ENCODE measurements at regions not wholly inside any gene's neighbourhood (a gene's known extent, or its start where the extent isn't known, plus 50 kb on each side); places are given as distances from the start of the nearest gene placed in this dataset.

DNA sequence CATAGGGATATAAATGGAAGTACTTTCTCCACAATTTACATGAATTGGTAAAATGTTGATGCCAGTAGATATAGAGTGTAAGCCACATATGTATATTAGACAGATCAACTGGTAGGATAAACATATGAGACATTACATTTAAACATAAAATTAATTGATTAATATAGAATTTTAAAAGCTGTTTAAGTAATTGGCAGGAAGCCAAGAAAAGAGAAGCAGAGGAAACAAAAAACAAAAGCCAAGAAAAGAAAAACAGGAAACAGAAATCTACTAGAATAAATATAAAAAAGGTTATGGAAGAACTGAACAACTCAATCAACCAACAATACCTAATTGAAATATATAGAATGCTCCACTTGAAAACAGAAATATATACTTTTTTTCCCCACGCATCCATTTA lies 920.1 kb upstream of the TMEFF2 start:
- WGBS, 5 donors: 78 to 90% (median 83%) methylated on average over 1 of the region's 1 CpG
- H3K36me3 ChIP-seq: no peaks in the 10 kb centered on the region

DNA sequence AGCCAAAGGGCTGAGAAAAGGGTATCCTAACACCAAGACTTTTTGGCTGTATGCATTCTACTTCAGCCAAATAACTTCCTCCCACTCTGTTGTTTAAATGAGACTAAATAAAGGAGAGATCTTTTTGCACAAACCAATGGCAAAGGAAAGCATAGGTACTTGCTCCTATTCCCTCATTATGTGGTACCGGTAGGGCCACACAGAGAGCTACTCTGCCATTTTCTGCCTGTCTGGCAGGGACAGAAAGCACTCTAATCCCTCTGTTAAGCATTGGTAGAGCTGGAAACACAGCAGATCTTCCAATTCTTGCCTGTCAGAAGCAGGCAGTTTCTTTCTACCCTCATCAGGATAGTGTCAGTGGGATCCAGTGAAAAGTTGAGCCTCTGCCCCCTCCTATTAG lies 918.3 kb upstream of the TMEFF2 start:
- intact Hi-C loops (cut with DNase I; ENCODE audit: low total_unique reads): no loop called here
- H3K9me3 ChIP-seq: no peaks in the 10 kb centered on the region
- H3K4me3 ChIP-seq: no peak overlapping the region
- H3K36me3 ChIP-seq: no peaks in the 10 kb centered on the region
- no peak overlapping the region for H3K27ac ChIP-seq
- no peak for TF ChIP-seq POLR2A (IDR thresholded peaks at IDR 0.05)
- no peaks in the 10 kb centered on the region for H3K27me3 ChIP-seq (replicated peaks in 1 of 7)
- DNase-seq: no peak
- H3K4me1 ChIP-seq: no peaks in the 10 kb centered on the region
- 76 to 91% (median 90%) methylated on average over 1 of the region's 1 CpG for WGBS, 5 donors

More for the DNA sequence above, 920.1 kb upstream of the TMEFF2 start:
- DNase-seq: no peak
- H3K4me1 ChIP-seq: no peaks in the 10 kb centered on the region
- H3K27ac ChIP-seq: no peak overlapping the region
- no peak overlapping the region for H3K4me3 ChIP-seq
- H3K27me3 ChIP-seq (replicated peaks in 1 of 7): no peaks in the 10 kb centered on the region
- intact Hi-C loops (cut with DNase I; ENCODE audit: low total_unique reads): no loop called here
- TF ChIP-seq, protein P1, sequence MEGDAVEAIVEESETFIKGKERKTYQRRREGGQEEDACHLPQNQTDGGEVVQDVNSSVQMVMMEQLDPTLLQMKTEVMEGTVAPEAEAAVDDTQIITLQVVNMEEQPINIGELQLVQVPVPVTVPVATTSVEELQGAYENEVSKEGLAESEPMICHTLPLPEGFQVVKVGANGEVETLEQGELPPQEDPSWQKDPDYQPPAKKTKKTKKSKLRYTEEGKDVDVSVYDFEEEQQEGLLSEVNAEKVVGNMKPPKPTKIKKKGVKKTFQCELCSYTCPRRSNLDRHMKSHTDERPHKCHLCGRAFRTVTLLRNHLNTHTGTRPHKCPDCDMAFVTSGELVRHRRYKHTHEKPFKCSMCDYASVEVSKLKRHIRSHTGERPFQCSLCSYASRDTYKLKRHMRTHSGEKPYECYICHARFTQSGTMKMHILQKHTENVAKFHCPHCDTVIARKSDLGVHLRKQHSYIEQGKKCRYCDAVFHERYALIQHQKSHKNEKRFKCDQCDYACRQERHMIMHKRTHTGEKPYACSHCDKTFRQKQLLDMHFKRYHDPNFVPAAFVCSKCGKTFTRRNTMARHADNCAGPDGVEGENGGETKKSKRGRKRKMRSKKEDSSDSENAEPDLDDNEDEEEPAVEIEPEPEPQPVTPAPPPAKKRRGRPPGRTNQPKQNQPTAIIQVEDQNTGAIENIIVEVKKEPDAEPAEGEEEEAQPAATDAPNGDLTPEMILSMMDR (IDR thresholded peaks at IDR 0.05 in 8 of 11, conservative IDR thresholded peaks at IDR 0.05 in 3 of 11): no peak
- TF ChIP-seq POLR2A (IDR thresholded peaks at IDR 0.05): no peak
- no peaks in the 10 kb centered on the region for H3K9me3 ChIP-seq

DNA sequence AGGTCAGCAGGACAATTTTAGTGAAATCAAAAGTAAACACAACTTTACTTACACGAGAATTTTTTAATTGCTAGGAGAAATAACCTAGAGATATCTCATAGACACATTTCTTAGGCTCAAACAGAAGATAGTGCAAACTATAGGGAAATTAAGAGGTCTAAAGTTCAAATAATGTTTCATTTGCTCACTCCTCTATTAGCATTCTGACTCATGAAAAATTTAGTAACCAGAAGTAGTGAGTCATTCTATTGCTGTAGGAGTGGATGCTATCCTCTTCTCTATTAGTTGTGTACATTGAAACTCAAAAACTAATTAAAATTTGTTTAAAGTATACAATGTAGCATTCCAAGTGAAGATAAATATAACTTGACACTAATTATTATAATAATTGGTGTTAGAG lies 908.3 kb upstream of the TMEFF2 start:
- intact Hi-C loops (cut with DNase I; ENCODE audit: low total_unique reads): no loop called here
- 74 to 84% (median 78%) methylated on average over 1 of the region's 1 CpG for WGBS, 5 donors
- H3K27me3 ChIP-seq (replicated peaks in 1 of 7): no peaks in the 10 kb centered on the region
- H3K4me3 ChIP-seq: no peak overlapping the region
- no peak overlapping the region for H3K27ac ChIP-seq
- no peaks in the 10 kb centered on the region for H3K36me3 ChIP-seq
- DNase-seq: no peak
- TF ChIP-seq, protein P1 (IDR thresholded peaks at IDR 0.05 in 8 of 11, conservative IDR thresholded peaks at IDR 0.05 in 3 of 11): no peak
- H3K9me3 ChIP-seq: no peaks in the 10 kb centered on the region
- H3K4me1 ChIP-seq: no peaks in the 10 kb centered on the region

DNA sequence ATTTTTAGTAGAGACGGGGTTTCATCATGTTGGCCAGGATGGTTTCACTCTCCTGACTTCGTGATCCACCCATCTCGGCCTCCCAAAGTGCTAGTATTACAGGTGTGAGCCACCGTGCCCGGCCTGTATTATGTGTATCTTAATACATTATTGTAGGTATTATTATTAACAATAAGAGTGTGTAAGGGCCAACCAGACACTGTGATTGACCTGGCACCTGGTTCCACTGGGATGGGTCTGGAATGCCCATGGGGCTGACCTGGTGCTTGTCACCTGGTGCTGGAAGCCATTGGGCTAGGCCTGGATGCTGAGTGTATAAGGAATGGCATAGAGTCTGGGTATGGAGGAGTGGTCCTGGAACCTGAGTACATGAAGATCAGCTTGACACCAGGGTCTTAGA lies 906.9 kb upstream of the TMEFF2 start:
- H3K27me3 ChIP-seq (replicated peaks in 1 of 7): no peaks in the 10 kb centered on the region
- no peak overlapping the region for H3K27ac ChIP-seq
- H3K9me3 ChIP-seq: no peaks in the 10 kb centered on the region
- H3K36me3 ChIP-seq: no peaks in the 10 kb centered on the region
- H3K4me3 ChIP-seq: no peak overlapping the region
- TF ChIP-seq, protein P1 (IDR thresholded peaks at IDR 0.05 in 8 of 11, conservative IDR thresholded peaks at IDR 0.05 in 3 of 11): no peak
- no peak for TF ChIP-seq POLR2AphosphoS5 (IDR thresholded peaks at IDR 0.05)
- TF ChIP-seq POLR2A (IDR thresholded peaks at IDR 0.05): no peak
- WGBS, 5 donors: 90 to 97% (median 91%) methylated on average over 5 of the region's 5 CpGs
- intact Hi-C loops (cut with DNase I; ENCODE audit: low total_unique reads): no loop called here
- H3K4me1 ChIP-seq: no peaks in the 10 kb centered on the region
- DNase-seq: peak; percentile 35

DNA sequence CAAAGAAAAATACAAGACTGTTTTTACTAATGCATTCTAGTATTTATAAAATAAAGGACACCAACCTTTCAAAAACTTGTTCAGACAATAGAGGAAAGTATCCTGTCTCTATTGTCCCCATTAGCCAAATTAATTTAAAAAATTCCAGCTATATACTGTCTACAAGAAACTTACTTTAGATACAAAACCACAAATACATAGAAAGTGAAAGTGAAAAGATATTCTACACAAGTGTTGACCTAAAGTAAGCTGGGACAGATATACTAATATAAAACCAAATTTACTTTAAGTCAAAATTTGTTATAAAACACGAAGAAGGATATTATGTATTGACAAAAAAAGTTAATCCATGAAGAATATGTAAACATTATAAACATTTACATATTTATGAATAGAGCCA lies 893.3 kb upstream of the TMEFF2 start:
- Histone ChIP-seq H3K27me3 (replicated peaks in 1 of 7) (no peaks in the 10 kb centered on the region), H3K9me3 (no peaks in the 10 kb centered on the region), H3K4me3 (no peak overlapping the region), H3K4me1 (no peaks in the 10 kb centered on the region), H3K36me3 (no peaks in the 10 kb centered on the region), H3K27ac (no peak overlapping the region)
- intact Hi-C loops (cut with DNase I; ENCODE audit: low total_unique reads): no loop called here
- no peak for DNase-seq
- WGBS, 5 donors: 42 to 62% (median 56%) methylated on average over 1 of the region's 1 CpG
- no peak for TF ChIP-seq POLR2A (IDR thresholded peaks at IDR 0.05)
- TF ChIP-seq POLR2AphosphoS5 (IDR thresholded peaks at IDR 0.05): no peak
- TF ChIP-seq, protein P1 (IDR thresholded peaks at IDR 0.05 in 8 of 11, conservative IDR thresholded peaks at IDR 0.05 in 3 of 11): no peak

Data from spleen (tissue), 11 donors.